IMR-90 (cell line): ENCODE measurements at regions not wholly inside any gene's neighbourhood (a gene's known extent, or its start where the extent isn't known, plus 50 kb on each side); places are given as distances from the start of the nearest gene placed in this dataset.

Experiments
- ATAC-seq: fragments of 200-7000 bp; cut with Tn5 transposase; 2 replicates; pipeline ENCODE4 v1.9.1; 2020; ENCODE audit warnings: low read depth, mild to moderate bottlenecking, moderate library complexity
- BruUV-seq: library from RNA; stranded (reverse); fragments of 400-500 nt; replicated peaks from 2 replicates; lab custom pipeline; 2021; lab: Mats Ljungman, UMichigan
- CTCF ChIA-PET: fragments of 300-600 bp; formaldehyde crosslinking; extraction: SDS; loops from one replicate; lab custom pipeline; 2021; ENCODE audit warnings: antibody characterized with exemption; lab: Yijun Ruan, JAX
- POLR2A ChIA-PET: fragments of 300-600 bp; sonication (Branson Sonifier 250); formaldehyde crosslinking; loops from one replicate; lab custom pipeline; 2022; ENCODE audit warnings: antibody characterized with exemption; ENCODE audit not compliant: unreplicated experiment; lab: Charles Lee
- DNase-seq: peaks from one replicate; pipeline ENCODE4 v3.0.0; 2013
- H2AFZ ChIP-seq: replicated peaks from 2 replicates; pipeline ENCODE3; 2013; ENCODE audit warnings: low read length, mild to moderate bottlenecking; ENCODE audit not compliant: poor library complexity
- H2AK5ac ChIP-seq: 2 replicates; pipeline ENCODE4 v1.6.1; 2013; ENCODE audit warnings: low read depth, low read length, inconsistent platforms
- H2AK9ac ChIP-seq: replicated peaks from 2 replicates; pipeline ENCODE3; 2013; ENCODE audit warnings: mild to moderate bottlenecking, low read depth, low read length, moderate library complexity; ENCODE audit not compliant: poor library complexity
- H2BK120ac ChIP-seq: 2 replicates; pipeline ENCODE4 v1.6.1; 2013; ENCODE audit warnings: low read depth, low read length, inconsistent platforms
- H2BK15ac ChIP-seq: 3 replicates; pipeline ENCODE4 v1.6.1; 2013; ENCODE audit warnings: low read depth, low read length, inconsistent platforms
- H2BK20ac ChIP-seq: 2 replicates; pipeline ENCODE4 v1.6.1; 2013; ENCODE audit warnings: low read depth, mild to moderate bottlenecking, inconsistent platforms, low read length, moderate library complexity
- H2BK5ac ChIP-seq: 2 replicates; pipeline ENCODE4 v1.6.1; 2013; ENCODE audit warnings: mild to moderate bottlenecking, low read depth, low read length, inconsistent platforms; ENCODE audit not compliant: poor library complexity, severe bottlenecking
- H3K14ac ChIP-seq: replicated peaks from 2 replicates; pipeline ENCODE4 v1.6.1; 2013; ENCODE audit warnings: low read depth, low read length, inconsistent platforms
- H3K18ac ChIP-seq: 2 replicates; pipeline ENCODE4 v1.6.1; 2013; ENCODE audit warnings: low read depth, low read length, control low read depth
- H3K23ac ChIP-seq: 2 replicates; pipeline ENCODE4 v1.6.1; 2013; ENCODE audit warnings: low read depth, low read length, inconsistent platforms
- H3K27ac ChIP-seq: 2 replicates; pipeline ENCODE4 v1.5.1; 2013; ENCODE audit warnings: mild to moderate bottlenecking, control low read depth, low read length; ENCODE audit not compliant: insufficient read depth
- H3K27me3 ChIP-seq: 2 replicates; pipeline ENCODE4 v1.6.1; 2013; ENCODE audit warnings: low read length; ENCODE audit not compliant: control insufficient read depth, insufficient read depth
- H3K36me3 ChIP-seq: 2 replicates; pipeline ENCODE4 v1.6.1; 2013; ENCODE audit warnings: low read length, mixed read lengths; ENCODE audit not compliant: control insufficient read depth, insufficient read depth
- H3K4ac ChIP-seq: 2 replicates; pipeline ENCODE4 v1.6.1; 2013; ENCODE audit warnings: low read depth, low read length, inconsistent platforms
- H3K4me1 ChIP-seq: 2 replicates; pipeline ENCODE4 v1.6.1; 2013; ENCODE audit warnings: low read length, mixed read lengths; ENCODE audit not compliant: control insufficient read depth, insufficient read depth
- H3K4me2 ChIP-seq: 2 replicates; pipeline ENCODE4 v1.6.1; 2013; ENCODE audit warnings: low read depth, mild to moderate bottlenecking, control low read depth, low read length, moderate library complexity
- H3K4me3 ChIP-seq: 2 replicates; pipeline ENCODE4 v1.5.1; 2013; ENCODE audit warnings: low read depth, mild to moderate bottlenecking, control low read depth, low read length, moderate library complexity; ENCODE audit not compliant: insufficient read depth
- H3K56ac ChIP-seq: 2 replicates; pipeline ENCODE4 v1.6.1; 2013; ENCODE audit warnings: low read length, inconsistent platforms; ENCODE audit not compliant: insufficient read depth; ENCODE audit errors: extremely low read depth
- H3K79me1 ChIP-seq, 2 experiments: 2 replicates each; pipeline ENCODE4 v1.6.1; 2013; ENCODE audit warnings: low read length in 2 of 2, inconsistent platforms in 1 of 2, low read depth in 1 of 2
- H3K9ac ChIP-seq: 2 replicates; pipeline ENCODE4 v1.6.1; 2013; ENCODE audit warnings: low read depth, low read length, control low read depth
- H3K9me1 ChIP-seq: 2 replicates; pipeline ENCODE4 v1.6.1; 2013; ENCODE audit warnings: low read length, inconsistent platforms; ENCODE audit not compliant: insufficient read depth
- H3K9me3 ChIP-seq: 2 replicates; pipeline ENCODE4 v1.6.1; 2013; ENCODE audit warnings: low read length; ENCODE audit not compliant: control insufficient read depth, insufficient read depth
- H4K20me1 ChIP-seq: 2 replicates; pipeline ENCODE4 v1.6.1; 2013; ENCODE audit warnings: low read length, inconsistent platforms; ENCODE audit not compliant: insufficient read depth
- H4K5ac ChIP-seq: 2 replicates; pipeline ENCODE4 v1.6.1; 2013; ENCODE audit warnings: mild to moderate bottlenecking, low read depth, low read length, control low read depth
- H4K8ac ChIP-seq, 2 experiments: 2 replicates each; pipeline ENCODE4 v1.6.1; 2013; ENCODE audit warnings: low read depth in 2 of 2, low read length in 2 of 2, control low read depth in 1 of 2, inconsistent platforms in 1 of 2
- H4K91ac ChIP-seq: 2 replicates; pipeline ENCODE4 v1.6.1; 2013; ENCODE audit warnings: low read depth, low read length, inconsistent platforms; ENCODE audit not compliant: insufficient read depth
- BHLHE40 ChIP-seq: fragments of 150-350 bp; IDR thresholded peaks from 2 replicates; pipeline ENCODE4 v1.6.1; 2016; ENCODE audit warnings: mild to moderate bottlenecking, low read depth, low read length
- CEBPB ChIP-seq: IDR thresholded peaks from 2 replicates; pipeline ENCODE4 v1.6.1; 2012; ENCODE audit warnings: low read depth, low read length, improper control_type of control experiment
- FOS ChIP-seq: fragments of 150-350 bp; IDR thresholded peaks from 2 replicates; pipeline ENCODE4 v1.6.1; 2016; ENCODE audit warnings: low read depth, low read length
- MAFK ChIP-seq: IDR thresholded peaks from 2 replicates; pipeline ENCODE4 v1.6.1; 2012; ENCODE audit warnings: low read depth, low read length, improper control_type of control experiment
- MAZ ChIP-seq: IDR thresholded peaks from 2 replicates; pipeline ENCODE4 v1.6.1; 2012; ENCODE audit warnings: low read depth, mild to moderate bottlenecking, low read length, improper control_type of control experiment, moderate library complexity, borderline replicate concordance
- MXI1 ChIP-seq: IDR thresholded peaks from 2 replicates; pipeline ENCODE4 v1.6.1; 2012; ENCODE audit warnings: low read depth, mild to moderate bottlenecking, low read length, moderate library complexity, borderline replicate concordance
- NFE2L2 ChIP-seq: fragments of 150-350 bp; IDR thresholded peaks from 2 replicates; pipeline ENCODE4 v1.6.1; 2016; ENCODE audit warnings: low read depth, mild to moderate bottlenecking, low read length
- RAD21 ChIP-seq: IDR thresholded peaks from 2 replicates; pipeline ENCODE4 v1.6.1; 2012; ENCODE audit warnings: low read length, improper control_type of control experiment
- RCOR1 ChIP-seq: IDR thresholded peaks from 2 replicates; pipeline ENCODE4 v1.6.1; 2012; ENCODE audit warnings: mild to moderate bottlenecking, low read length, improper control_type of control experiment; ENCODE audit not compliant: insufficient replicate concordance
- RFX5 ChIP-seq: IDR thresholded peaks from 2 replicates; pipeline ENCODE4 v1.8.0; 2012; ENCODE audit warnings: low read depth, mild to moderate bottlenecking, low read length, moderate library complexity
- WGBS, 2 experiments: methylation state at CpG; one replicate each; pipeline versions ENCODE4 v1.1.5 to v1.1.7; 2013; ENCODE audit warnings: missing lambda C conversion rate in 2 of 2; ENCODE audit not compliant: insufficient read length in 1 of 2; ENCODE audit errors: extremely low coverage in 2 of 2; 5-methylcytosine and 5-hydroxymethylcytosine counted together
- dilution Hi-C: fragments of 300-500 bp; cut with HindIII; formaldehyde crosslinking; loops from one replicate; pipeline ENCODE4 v1.14.3; 2018; ENCODE audit warnings: low sequenced_read_pairs; ENCODE audit not compliant: unreplicated experiment
- in situ Hi-C: fragments of 300-500 bp; cut with MboI; formaldehyde crosslinking; loops from 3 replicates; pipeline ENCODE4 v1.14.3; 2019; ENCODE audit warnings: low sequenced_read_pairs, inconsistent platforms, mixed read lengths
- intact Hi-C: fragments of 100-400 bp; cut with micrococcal nuclease; formaldehyde crosslinking; loops from 2 replicates; pipeline ENCODE4 v1.10.0; 2022
- TF ChIP-seq, protein P1 (sequence below): fragments of 150-350 bp; IDR thresholded peaks from 2 replicates; pipeline ENCODE4 v1.6.1; 2017; ENCODE audit warnings: mild to moderate bottlenecking, antibody characterized with exemption, low read length, low read depth
- TF ChIP-seq, protein P2 (sequence below): fragments of 150-350 bp; IDR thresholded peaks from 2 replicates; pipeline ENCODE4 v1.6.1; 2016; ENCODE audit warnings: low read depth, mild to moderate bottlenecking, low read length, moderate library complexity, borderline replicate concordance
- TF ChIP-seq, protein P3 (sequence below): conservative IDR thresholded peaks from 2 replicates; pipeline ENCODE4 v1.5.1; 2012; ENCODE audit warnings: mild to moderate bottlenecking, low read depth, low read length, improper control_type of control experiment

DNA sequence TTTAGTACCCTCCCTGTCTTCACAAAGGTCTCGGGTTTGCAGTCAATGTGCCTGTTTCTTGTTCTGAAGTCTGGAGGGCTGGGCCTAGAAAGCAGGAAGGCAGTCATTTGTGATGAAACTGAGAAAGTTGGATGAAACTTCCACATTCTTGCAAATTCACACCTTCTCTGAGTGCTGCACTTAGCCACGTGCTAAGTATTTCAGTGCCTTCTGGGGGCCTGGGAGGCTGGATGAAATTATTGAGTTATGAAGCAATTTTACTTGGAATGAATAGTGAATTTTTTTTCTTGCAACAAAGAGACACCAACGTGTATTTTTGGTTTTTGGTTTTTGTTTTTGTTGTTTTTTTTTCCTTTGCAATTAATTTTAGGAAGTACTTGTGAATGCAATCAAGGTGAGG lies 71.2 kb downstream of the MSX1 start:
- H2BK120ac ChIP-seq = no peak overlapping the region
- DNase-seq = no peak
- H2AK9ac ChIP-seq = no peak overlapping the region
- H3K9me3 ChIP-seq = no peaks in the 10 kb centered on the region
- no peak for ATAC-seq
- no peak overlapping the region for H2BK15ac ChIP-seq
- H3K14ac ChIP-seq = no peak overlapping the region
- H3K56ac ChIP-seq = no peak overlapping the region
- no peak overlapping the region for H3K4me2 ChIP-seq
- no TSS peak for BruUV-seq
- H3K18ac ChIP-seq = no peak overlapping the region
- no peaks in the 10 kb centered on the region for H3K9me1 ChIP-seq
- H3K4me1 ChIP-seq = no peaks in the 10 kb centered on the region
- H3K27ac ChIP-seq = no peak overlapping the region
- no peak overlapping the region for H2AFZ ChIP-seq
- no peak overlapping the region for H2BK20ac ChIP-seq
- CTCF ChIA-PET = no interaction called here
- no peak overlapping the region for H3K4me3 ChIP-seq
- no peaks in the 10 kb centered on the region for H3K36me3 ChIP-seq
- no peak overlapping the region for H3K23ac ChIP-seq
- TF ChIP-seq, protein P1, sequence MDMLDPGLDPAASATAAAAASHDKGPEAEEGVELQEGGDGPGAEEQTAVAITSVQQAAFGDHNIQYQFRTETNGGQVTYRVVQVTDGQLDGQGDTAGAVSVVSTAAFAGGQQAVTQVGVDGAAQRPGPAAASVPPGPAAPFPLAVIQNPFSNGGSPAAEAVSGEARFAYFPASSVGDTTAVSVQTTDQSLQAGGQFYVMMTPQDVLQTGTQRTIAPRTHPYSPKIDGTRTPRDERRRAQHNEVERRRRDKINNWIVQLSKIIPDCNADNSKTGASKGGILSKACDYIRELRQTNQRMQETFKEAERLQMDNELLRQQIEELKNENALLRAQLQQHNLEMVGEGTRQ = no peak
- TF ChIP-seq FOS (no peak), RFX5 (no peak), MXI1 (no peak), RAD21 (no peak), CEBPB (no peak), BHLHE40 (no peak), MAFK (no peak), MAZ (no peak), RCOR1 (no peak), NFE2L2 (no peak)
- TF ChIP-seq, protein P2, sequence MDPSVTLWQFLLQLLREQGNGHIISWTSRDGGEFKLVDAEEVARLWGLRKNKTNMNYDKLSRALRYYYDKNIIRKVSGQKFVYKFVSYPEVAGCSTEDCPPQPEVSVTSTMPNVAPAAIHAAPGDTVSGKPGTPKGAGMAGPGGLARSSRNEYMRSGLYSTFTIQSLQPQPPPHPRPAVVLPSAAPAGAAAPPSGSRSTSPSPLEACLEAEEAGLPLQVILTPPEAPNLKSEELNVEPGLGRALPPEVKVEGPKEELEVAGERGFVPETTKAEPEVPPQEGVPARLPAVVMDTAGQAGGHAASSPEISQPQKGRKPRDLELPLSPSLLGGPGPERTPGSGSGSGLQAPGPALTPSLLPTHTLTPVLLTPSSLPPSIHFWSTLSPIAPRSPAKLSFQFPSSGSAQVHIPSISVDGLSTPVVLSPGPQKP = no peak
- TF ChIP-seq, protein P3, sequence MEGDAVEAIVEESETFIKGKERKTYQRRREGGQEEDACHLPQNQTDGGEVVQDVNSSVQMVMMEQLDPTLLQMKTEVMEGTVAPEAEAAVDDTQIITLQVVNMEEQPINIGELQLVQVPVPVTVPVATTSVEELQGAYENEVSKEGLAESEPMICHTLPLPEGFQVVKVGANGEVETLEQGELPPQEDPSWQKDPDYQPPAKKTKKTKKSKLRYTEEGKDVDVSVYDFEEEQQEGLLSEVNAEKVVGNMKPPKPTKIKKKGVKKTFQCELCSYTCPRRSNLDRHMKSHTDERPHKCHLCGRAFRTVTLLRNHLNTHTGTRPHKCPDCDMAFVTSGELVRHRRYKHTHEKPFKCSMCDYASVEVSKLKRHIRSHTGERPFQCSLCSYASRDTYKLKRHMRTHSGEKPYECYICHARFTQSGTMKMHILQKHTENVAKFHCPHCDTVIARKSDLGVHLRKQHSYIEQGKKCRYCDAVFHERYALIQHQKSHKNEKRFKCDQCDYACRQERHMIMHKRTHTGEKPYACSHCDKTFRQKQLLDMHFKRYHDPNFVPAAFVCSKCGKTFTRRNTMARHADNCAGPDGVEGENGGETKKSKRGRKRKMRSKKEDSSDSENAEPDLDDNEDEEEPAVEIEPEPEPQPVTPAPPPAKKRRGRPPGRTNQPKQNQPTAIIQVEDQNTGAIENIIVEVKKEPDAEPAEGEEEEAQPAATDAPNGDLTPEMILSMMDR = no peak
- no peak overlapping the region for H3K9ac ChIP-seq
- no peak overlapping the region for H4K91ac ChIP-seq
- H3K27me3 ChIP-seq = peaks cover 4% of the 10 kb centered on the region
- no peak overlapping the region for H2BK5ac ChIP-seq
- H4K5ac ChIP-seq = no peak overlapping the region
- dilution Hi-C loops = no loop called here
- H3K4ac ChIP-seq = no peak overlapping the region
- no peak overlapping the region for H4K8ac ChIP-seq
- H3K79me1 ChIP-seq = no peaks in the 10 kb centered on the region
- no peak overlapping the region for H2AK5ac ChIP-seq
- POLR2A ChIA-PET = no interaction called here
- in situ Hi-C loops = no loop called here
- intact Hi-C loops = no loop called here
- no CpG with 5 or more reads among the region's 3 CpGs for whole genome bisulfite sequencing, 2 experiments
- H4K20me1 ChIP-seq = no peaks in the 10 kb centered on the region
